ENCODE measurements at regions not wholly inside any gene's neighbourhood (a gene's known extent, or its start where the extent isn't known, plus 50 kb on each side); places are given as distances from the start of the nearest gene placed in this dataset.

DNA sequence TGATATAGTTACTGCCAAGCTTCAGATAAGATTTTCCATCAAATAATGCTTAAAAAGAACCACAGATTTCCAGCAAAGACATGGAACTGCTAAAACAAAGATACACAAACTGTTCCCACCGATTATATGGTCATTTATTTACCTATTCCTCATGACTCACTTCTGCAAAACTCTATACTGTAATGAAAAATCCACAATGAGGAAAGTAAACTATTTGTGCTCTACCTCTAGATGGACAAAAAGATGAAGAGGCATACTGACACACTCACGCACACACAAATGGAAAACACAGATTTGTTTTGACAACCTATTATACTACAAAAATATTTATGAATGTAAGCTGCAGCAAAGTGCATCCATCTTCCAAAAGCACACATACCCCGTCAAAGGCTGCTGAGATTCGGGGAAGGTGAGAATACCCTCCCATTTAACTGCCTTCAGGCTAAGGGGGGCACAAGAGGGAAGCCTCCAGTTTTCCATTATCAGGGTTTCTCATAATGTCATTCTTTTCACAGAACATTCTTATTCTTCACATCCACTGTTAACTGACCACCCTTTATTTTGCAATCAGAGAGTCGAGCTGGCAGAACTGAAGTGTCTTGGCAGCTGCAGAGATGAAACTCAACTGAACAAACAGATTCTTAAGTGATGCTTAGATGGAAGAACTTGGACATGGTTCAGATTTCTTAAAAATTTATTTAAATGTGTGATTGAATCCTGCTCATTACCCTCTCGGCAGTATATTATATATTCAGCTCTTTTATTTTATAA, 115.9 kb upstream of the TANK start:
- H3K79me2 ChIP-seq (ENCODE audit: insufficient read depth, low read length) = no peaks in the 10 kb centered on the region
- TF ChIP-seq EZH2 (IDR thresholded peaks at IDR 0.05; ENCODE audit: borderline replicate concordance, low read length) = no peak
- TF ChIP-seq, protein P1, sequence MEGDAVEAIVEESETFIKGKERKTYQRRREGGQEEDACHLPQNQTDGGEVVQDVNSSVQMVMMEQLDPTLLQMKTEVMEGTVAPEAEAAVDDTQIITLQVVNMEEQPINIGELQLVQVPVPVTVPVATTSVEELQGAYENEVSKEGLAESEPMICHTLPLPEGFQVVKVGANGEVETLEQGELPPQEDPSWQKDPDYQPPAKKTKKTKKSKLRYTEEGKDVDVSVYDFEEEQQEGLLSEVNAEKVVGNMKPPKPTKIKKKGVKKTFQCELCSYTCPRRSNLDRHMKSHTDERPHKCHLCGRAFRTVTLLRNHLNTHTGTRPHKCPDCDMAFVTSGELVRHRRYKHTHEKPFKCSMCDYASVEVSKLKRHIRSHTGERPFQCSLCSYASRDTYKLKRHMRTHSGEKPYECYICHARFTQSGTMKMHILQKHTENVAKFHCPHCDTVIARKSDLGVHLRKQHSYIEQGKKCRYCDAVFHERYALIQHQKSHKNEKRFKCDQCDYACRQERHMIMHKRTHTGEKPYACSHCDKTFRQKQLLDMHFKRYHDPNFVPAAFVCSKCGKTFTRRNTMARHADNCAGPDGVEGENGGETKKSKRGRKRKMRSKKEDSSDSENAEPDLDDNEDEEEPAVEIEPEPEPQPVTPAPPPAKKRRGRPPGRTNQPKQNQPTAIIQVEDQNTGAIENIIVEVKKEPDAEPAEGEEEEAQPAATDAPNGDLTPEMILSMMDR (IDR thresholded peaks at IDR 0.05; ENCODE audit: low read length) = no peak

DNA sequence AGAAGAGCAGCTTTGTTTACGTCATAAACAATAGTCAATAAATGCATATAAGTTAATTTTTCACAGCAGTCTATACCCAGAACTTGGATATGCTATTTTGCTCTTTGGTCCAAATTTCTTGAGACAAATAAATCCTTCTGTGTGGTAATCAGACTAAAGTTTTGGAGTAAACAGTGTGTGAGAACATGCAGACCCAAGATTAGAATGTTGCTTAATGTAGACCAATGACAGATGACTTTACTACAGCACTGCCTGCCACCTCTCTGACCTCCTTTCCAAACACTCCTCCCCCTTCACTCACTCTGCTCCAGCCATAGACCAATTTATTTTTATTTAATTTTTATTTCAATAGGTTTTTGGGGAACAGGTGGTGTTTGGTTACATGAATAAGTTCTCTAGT, 115.3 kb upstream of the TANK start:
- Histone ChIP-seq H3K4me1 (ENCODE audit: insufficient read depth, low read length, severe bottlenecking) (no peaks in the 10 kb centered on the region), H3K27me3 (ENCODE audit: insufficient read depth, low read length) (no peaks in the 10 kb centered on the region), H4K20me1 (ENCODE audit: insufficient read depth, low read length) (no peaks in the 10 kb centered on the region), H3K9me2 (ENCODE audit: low read depth, low read length) (no peaks in the 10 kb centered on the region), H3K4me3 (ENCODE audit: low read depth, low read length, poor library complexity, severe bottlenecking) (no peak overlapping the region), H3F3A (ENCODE audit: insufficient read depth, low read length) (no peaks in the 10 kb centered on the region), H2AFZ (ENCODE audit: low read length) (no peak overlapping the region), H3K27ac (ENCODE audit: low read depth, low read length, poor library complexity, severe bottlenecking) (no peak overlapping the region), H3K79me2 (ENCODE audit: insufficient read depth, low read length) (no peaks in the 10 kb centered on the region), H3K9me3 (ENCODE audit: low read length) (no peaks in the 10 kb centered on the region), H3K4me2 (ENCODE audit: low read length) (no peak overlapping the region), H3K36me3 (ENCODE audit: insufficient read depth, low read length) (no peaks in the 10 kb centered on the region), H3K9ac (ENCODE audit: low read length) (no peak overlapping the region)
- no peak for TF ChIP-seq EZH2 (IDR thresholded peaks at IDR 0.05; ENCODE audit: borderline replicate concordance, low read length)
- TF ChIP-seq, protein P1 (IDR thresholded peaks at IDR 0.05; ENCODE audit: low read length) = no peak

More for the DNA sequence above, 115.9 kb upstream of the TANK start:
- H3K27me3 ChIP-seq (ENCODE audit: insufficient read depth, low read length) = no peaks in the 10 kb centered on the region
- no peaks in the 10 kb centered on the region for H3K9me2 ChIP-seq (ENCODE audit: low read depth, low read length)
- no peak overlapping the region for H3K9ac ChIP-seq (ENCODE audit: low read length)
- H3K4me3 ChIP-seq (ENCODE audit: low read depth, low read length, poor library complexity, severe bottlenecking) = no peak overlapping the region
- no peaks in the 10 kb centered on the region for H3K9me3 ChIP-seq (ENCODE audit: low read length)
- no peaks in the 10 kb centered on the region for H3K4me1 ChIP-seq (ENCODE audit: insufficient read depth, low read length, severe bottlenecking)
- H3K36me3 ChIP-seq (ENCODE audit: insufficient read depth, low read length) = no peaks in the 10 kb centered on the region
- no peaks in the 10 kb centered on the region for H4K20me1 ChIP-seq (ENCODE audit: insufficient read depth, low read length)
- H2AFZ ChIP-seq (ENCODE audit: low read length) = no peak overlapping the region
- no peak overlapping the region for H3K4me2 ChIP-seq (ENCODE audit: low read length)
- H3K27ac ChIP-seq (ENCODE audit: low read depth, low read length, poor library complexity, severe bottlenecking) = no peak overlapping the region
- H3F3A ChIP-seq (ENCODE audit: insufficient read depth, low read length) = no peaks in the 10 kb centered on the region

DNA sequence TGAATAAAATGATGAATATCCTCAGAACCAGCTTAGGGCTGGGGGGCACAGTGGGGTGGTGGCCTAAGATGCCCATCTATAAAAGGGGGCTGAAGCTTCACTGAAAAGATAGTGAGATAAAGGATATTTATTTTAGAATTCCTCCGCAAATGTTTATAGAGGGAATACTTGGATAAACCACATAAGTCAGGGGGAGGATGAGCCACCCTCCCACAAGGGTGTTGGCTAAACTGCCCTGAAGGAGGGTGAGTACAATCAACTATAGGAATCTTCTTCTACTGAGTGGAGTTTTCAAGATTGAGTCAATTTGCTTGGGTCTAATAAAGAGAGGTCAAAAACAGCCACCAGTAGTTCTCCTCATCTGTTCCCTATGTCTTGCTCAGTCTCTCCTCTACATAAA, 114.5 kb upstream of the TANK start:
- Histone ChIP-seq H3K36me3 (ENCODE audit: insufficient read depth, low read length) (no peaks in the 10 kb centered on the region), H3F3A (ENCODE audit: insufficient read depth, low read length) (no peaks in the 10 kb centered on the region), H2AFZ (ENCODE audit: low read length) (no peak overlapping the region), H3K27ac (ENCODE audit: low read depth, low read length, poor library complexity, severe bottlenecking) (no peak overlapping the region), H3K27me3 (ENCODE audit: insufficient read depth, low read length) (no peaks in the 10 kb centered on the region), H3K4me3 (ENCODE audit: low read depth, low read length, poor library complexity, severe bottlenecking) (no peak overlapping the region), H4K20me1 (ENCODE audit: insufficient read depth, low read length) (no peaks in the 10 kb centered on the region), H3K79me2 (ENCODE audit: insufficient read depth, low read length) (no peaks in the 10 kb centered on the region), H3K4me2 (ENCODE audit: low read length) (no peak overlapping the region), H3K4me1 (ENCODE audit: insufficient read depth, low read length, severe bottlenecking) (no peaks in the 10 kb centered on the region), H3K9ac (ENCODE audit: low read length) (no peak overlapping the region), H3K9me2 (ENCODE audit: low read depth, low read length) (no peaks in the 10 kb centered on the region), H3K9me3 (ENCODE audit: low read length) (no peaks in the 10 kb centered on the region)
- TF ChIP-seq, protein P1 (IDR thresholded peaks at IDR 0.05; ENCODE audit: low read length) = no peak
- TF ChIP-seq EZH2 (IDR thresholded peaks at IDR 0.05; ENCODE audit: borderline replicate concordance, low read length) = no peak
